ENCODE measurements at regions not wholly inside any gene's neighbourhood (a gene's known extent, or its start where the extent isn't known, plus 50 kb on each side); places are given as distances from the start of the nearest gene placed in this dataset.

DNA sequence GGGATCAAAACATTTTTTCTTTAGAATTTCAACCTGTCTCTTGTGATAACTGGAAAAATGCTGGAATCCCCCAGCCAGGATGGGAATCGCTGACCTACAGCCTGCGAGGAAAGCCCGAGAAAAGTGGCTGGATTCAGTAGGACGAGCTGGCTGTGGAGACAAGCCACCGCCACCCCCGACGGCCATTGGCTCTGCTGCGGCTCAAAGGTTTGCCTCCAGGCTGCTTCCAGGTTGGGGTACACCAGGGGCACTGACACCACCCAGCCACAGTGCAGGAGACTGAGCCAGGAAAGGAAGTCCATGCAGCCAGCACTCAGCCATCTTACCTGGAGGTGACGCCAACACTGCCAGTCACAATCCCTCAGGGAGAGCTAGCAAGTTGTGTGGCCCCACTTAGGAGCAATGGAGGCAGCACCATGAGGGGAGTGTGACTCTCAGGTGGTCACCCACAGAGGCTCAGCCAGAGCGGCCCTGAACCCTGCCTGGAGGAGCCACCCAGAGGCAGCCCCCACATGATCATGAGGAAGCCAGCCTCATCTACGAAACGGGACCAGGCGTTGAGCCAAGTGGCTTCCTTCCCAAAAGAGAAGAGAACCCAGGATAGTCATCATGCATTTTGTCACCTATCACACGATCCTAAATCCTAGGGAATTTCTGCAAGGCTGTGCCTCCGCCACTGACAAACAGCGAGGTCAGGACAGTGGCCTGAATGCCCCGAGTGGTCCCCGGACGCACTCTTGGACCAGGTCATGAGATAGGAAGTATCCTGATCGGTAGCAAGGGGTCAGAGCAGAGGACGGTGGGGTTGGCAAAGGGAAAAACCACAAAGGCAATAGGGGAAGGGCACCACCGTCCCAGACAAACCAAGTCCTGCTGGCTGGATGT, 84.8 kb downstream of the RBFOX3 start:
- no peak for TF ChIP-seq EZH2phosphoT487 (IDR thresholded peaks at IDR 0.05; ENCODE audit: insufficient read depth, low read depth)
- 46 to 48% methylated on average over 22 of the region's 22 CpGs for WGBS, 2 experiments (ENCODE audit: low coverage in 1 of 2, low lambda C conversion rate in 2 of 2, missing lambda C conversion rate in 2 of 2)
- Histone ChIP-seq H3K4me1 (ENCODE audit: insufficient read depth) (no peaks in the 10 kb centered on the region), H3K9ac (no peak overlapping the region), H3K4me3 (no peak overlapping the region), H3F3A (ENCODE audit: insufficient read depth) (no peaks in the 10 kb centered on the region), H2AFZ (no peak overlapping the region), H3K36me3 (ENCODE audit: low read depth) (no peaks in the 10 kb centered on the region), H3K27me3 (replicated peaks; ENCODE audit: insufficient read depth) (peaks cover 42% of the 10 kb centered on the region), H3K79me2 (ENCODE audit: insufficient read depth) (no peaks in the 10 kb centered on the region), H3K9me3 (ENCODE audit: low read depth) (no peaks in the 10 kb centered on the region), H3K9me2 (ENCODE audit: insufficient read depth) (no peaks in the 10 kb centered on the region), H3K27ac (no peak overlapping the region), H4K20me1 (ENCODE audit: insufficient read depth) (no peaks in the 10 kb centered on the region), H3K4me2 (ENCODE audit: unreplicated experiment) (no peak overlapping the region)
- no peak for DNase-seq
- in situ Hi-C loops (cut with MboI) = no loop called here

DNA sequence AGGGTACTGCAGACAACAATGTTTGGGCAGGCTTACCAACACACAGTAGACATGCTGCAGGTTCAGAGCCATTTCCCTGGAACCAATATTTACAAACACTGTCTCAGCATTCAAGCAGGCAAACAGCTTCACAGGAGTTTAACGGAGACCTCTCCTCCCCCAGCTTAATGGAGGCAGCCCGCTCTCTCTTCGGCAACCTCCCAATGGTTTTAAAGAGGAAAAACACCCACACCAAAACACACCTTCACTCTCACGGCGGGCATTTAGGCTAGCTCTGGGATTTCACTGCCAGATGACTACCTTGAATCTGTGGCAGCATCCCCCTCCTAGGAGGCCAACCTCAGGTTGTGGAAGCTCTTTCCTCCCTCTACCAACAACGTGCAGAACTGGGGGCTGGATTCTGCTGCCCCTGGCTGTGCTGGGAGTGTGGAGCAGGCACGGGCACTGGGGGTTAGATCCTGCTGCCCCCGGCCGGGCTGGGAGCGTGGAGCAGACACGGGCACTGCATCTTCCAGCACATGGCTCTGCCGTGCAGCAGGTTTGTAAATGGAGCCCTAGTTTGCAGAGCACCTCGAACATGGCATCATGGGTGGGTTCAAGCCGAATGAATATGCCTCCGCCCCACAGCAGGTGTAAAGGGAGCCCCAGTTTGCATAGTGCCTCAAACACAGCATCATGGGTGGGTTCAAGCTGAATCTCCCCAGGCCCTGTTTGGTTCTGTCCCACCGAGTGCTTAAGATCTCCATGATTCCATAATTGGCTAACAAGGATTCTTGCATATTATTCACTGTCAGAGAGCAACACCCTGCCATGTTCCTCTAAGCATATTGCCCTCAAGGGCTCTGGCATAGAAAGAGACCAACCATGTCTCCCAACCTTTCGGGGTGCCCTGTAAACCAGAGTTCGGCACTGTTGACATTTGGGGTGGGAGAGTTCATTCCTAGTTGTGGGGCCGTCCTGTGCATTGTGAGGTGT, 86.4 kb downstream of the RBFOX3 start:
- TF ChIP-seq EZH2 (IDR thresholded peaks at IDR 0.05; ENCODE audit: insufficient read depth, poor library complexity, severe bottlenecking) (no peak), EZH2phosphoT487 (IDR thresholded peaks at IDR 0.05; ENCODE audit: insufficient read depth, low read depth) (no peak)
- no peaks in the 10 kb centered on the region for H4K20me1 ChIP-seq (ENCODE audit: insufficient read depth)
- H3K9me3 ChIP-seq (ENCODE audit: low read depth) = no peaks in the 10 kb centered on the region
- H3K27ac ChIP-seq = no peak overlapping the region
- no peaks in the 10 kb centered on the region for H3K9me2 ChIP-seq (ENCODE audit: insufficient read depth)
- H3K4me3 ChIP-seq = no peak overlapping the region
- 25 to 27% methylated on average over 19 of the region's 19 CpGs for WGBS, 2 experiments (ENCODE audit: low coverage in 1 of 2, low lambda C conversion rate in 2 of 2, missing lambda C conversion rate in 2 of 2)
- H3F3A ChIP-seq (ENCODE audit: insufficient read depth) = no peaks in the 10 kb centered on the region
- no peak overlapping the region for H2AFZ ChIP-seq
- no peaks in the 10 kb centered on the region for H3K36me3 ChIP-seq (ENCODE audit: low read depth)
- in situ Hi-C loops (cut with MboI) = no loop called here
- no peak for DNase-seq
- H3K27me3 ChIP-seq (replicated peaks; ENCODE audit: insufficient read depth) = peaks cover 46% of the 10 kb centered on the region
- no peaks in the 10 kb centered on the region for H3K4me1 ChIP-seq (ENCODE audit: insufficient read depth)
- no peak overlapping the region for H3K4me2 ChIP-seq (ENCODE audit: unreplicated experiment)
- H3K9ac ChIP-seq = no peak overlapping the region
- H3K79me2 ChIP-seq (ENCODE audit: insufficient read depth) = no peaks in the 10 kb centered on the region

DNA sequence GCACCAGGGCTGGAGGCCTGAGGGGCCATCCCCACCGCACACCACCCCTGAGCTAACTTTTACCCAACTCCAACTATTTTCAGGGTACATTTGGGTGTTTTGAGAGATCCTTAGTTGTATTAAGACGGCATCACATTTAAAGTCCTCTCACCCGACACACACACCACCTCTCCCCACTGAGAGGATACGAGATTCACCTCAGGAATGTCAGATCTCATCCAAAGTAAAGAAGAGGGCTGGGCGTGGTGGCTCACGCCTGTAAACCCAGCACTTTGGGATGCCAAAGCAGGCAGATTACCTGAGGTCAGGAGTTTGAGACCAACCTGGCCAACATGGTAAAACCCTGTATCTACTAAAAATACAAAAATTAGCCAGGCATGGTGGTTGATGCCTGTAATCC, 88.4 kb downstream of the RBFOX3 start:
- no peaks in the 10 kb centered on the region for H3K36me3 ChIP-seq (ENCODE audit: low read depth)
- WGBS, 2 experiments (ENCODE audit: low coverage in 1 of 2, low lambda C conversion rate in 2 of 2, missing lambda C conversion rate in 2 of 2) = 27 to 45% methylated on average over 6 of the region's 6 CpGs
- no peak overlapping the region for H3K27ac ChIP-seq
- no peak overlapping the region for H3K9ac ChIP-seq
- DNase-seq = no peak
- TF ChIP-seq EZH2phosphoT487 (IDR thresholded peaks at IDR 0.05; ENCODE audit: insufficient read depth, low read depth) (no peak), EZH2 (IDR thresholded peaks at IDR 0.05; ENCODE audit: insufficient read depth, poor library complexity, severe bottlenecking) (no peak)
- H3K4me1 ChIP-seq (ENCODE audit: insufficient read depth) = no peaks in the 10 kb centered on the region
- H3K79me2 ChIP-seq (ENCODE audit: insufficient read depth) = no peaks in the 10 kb centered on the region
- in situ Hi-C loops (cut with MboI) = no loop called here
- H4K20me1 ChIP-seq (ENCODE audit: insufficient read depth) = no peaks in the 10 kb centered on the region
- no peaks in the 10 kb centered on the region for H3K9me2 ChIP-seq (ENCODE audit: insufficient read depth)
- H3K9me3 ChIP-seq (ENCODE audit: low read depth) = no peaks in the 10 kb centered on the region
- H3K27me3 ChIP-seq (replicated peaks; ENCODE audit: insufficient read depth) = peaks cover 36% of the 10 kb centered on the region
- H3K4me2 ChIP-seq (ENCODE audit: unreplicated experiment) = no peak overlapping the region
- no peak overlapping the region for H3K4me3 ChIP-seq
- no peak overlapping the region for H2AFZ ChIP-seq
- no peaks in the 10 kb centered on the region for H3F3A ChIP-seq (ENCODE audit: insufficient read depth)

GRCh38 chr17:79521225-79521624, 89.6 kb downstream of the RBFOX3 start:
- TF ChIP-seq EZH2 (IDR thresholded peaks at IDR 0.05; ENCODE audit: insufficient read depth, poor library complexity, severe bottlenecking) = no peak
- TF ChIP-seq EZH2phosphoT487 (IDR thresholded peaks at IDR 0.05; ENCODE audit: insufficient read depth, low read depth) = no peak
- no peaks in the 10 kb centered on the region for H3K79me2 ChIP-seq (ENCODE audit: insufficient read depth)
- no peak for DNase-seq
- H3K27me3 ChIP-seq (replicated peaks; ENCODE audit: insufficient read depth) = peaks cover 36% of the 10 kb centered on the region
- H3K9me3 ChIP-seq (ENCODE audit: low read depth) = no peaks in the 10 kb centered on the region
- no peak overlapping the region for H3K4me2 ChIP-seq (ENCODE audit: unreplicated experiment)
- no peak overlapping the region for H2AFZ ChIP-seq
- H3K4me1 ChIP-seq (ENCODE audit: insufficient read depth) = no peaks in the 10 kb centered on the region
- in situ Hi-C loops (cut with MboI) = no loop called here
- no peaks in the 10 kb centered on the region for H3F3A ChIP-seq (ENCODE audit: insufficient read depth)
- H3K9ac ChIP-seq = no peak overlapping the region
- no peaks in the 10 kb centered on the region for H3K36me3 ChIP-seq (ENCODE audit: low read depth)
- no peak overlapping the region for H3K4me3 ChIP-seq
- H3K9me2 ChIP-seq (ENCODE audit: insufficient read depth) = no peaks in the 10 kb centered on the region
- WGBS, 2 experiments (ENCODE audit: low coverage in 1 of 2, low lambda C conversion rate in 2 of 2, missing lambda C conversion rate in 2 of 2) = 57 to 61% methylated on average over 4 of the region's 4 CpGs
- no peaks in the 10 kb centered on the region for H4K20me1 ChIP-seq (ENCODE audit: insufficient read depth)
- H3K27ac ChIP-seq = no peak overlapping the region

Data from GM23248 (cell line).